ENCODE measurements at regions not wholly inside any gene's neighbourhood (a gene's known extent, or its start where the extent isn't known, plus 50 kb on each side); places are given as distances from the start of the nearest gene placed in this dataset.

DNA sequence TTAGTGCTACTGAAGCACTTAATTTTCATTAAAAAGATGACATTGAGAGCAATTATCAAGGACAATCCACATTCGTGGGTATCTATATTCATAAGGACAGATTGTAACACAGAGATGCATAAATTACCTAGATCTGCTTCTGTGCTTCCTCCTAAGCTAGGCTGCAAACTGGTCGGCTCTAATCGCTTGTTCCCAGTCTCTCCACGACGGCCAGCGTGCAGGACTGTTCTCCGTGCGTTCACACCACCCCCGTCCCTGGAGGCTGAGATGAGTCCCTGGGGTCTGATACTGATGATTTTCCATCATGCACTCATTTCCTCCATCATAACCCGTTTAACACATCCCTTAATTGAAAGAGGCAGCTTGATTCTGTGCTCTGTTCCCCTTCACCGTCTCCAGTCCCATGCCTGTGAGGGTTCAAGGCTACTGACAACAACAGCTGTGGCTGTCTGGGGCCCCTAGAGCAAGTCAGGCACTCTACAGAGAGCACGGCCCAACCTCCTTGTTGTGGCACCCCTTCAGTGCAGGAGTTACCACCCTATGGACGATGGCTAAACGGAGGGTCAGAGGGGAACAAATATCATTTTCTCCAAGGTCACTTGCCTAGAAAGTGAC lies 469.6 kb downstream of the NPHP4 start:
- no peaks in the 10 kb centered on the region for H3K9me3 ChIP-seq (ENCODE audit: control extremely low read depth in 1 of 5, control insufficient read depth in 4 of 5, insufficient read depth in 2 of 5, low read depth in 1 of 5, low read length in 4 of 5)
- DNase-seq, result peak in 1 of 3 donors; percentile 10
- 52% methylated on average over 13 of the region's 14 CpGs for WGBS (ENCODE audit: insufficient coverage)
- H3K27me3 ChIP-seq (replicated peaks in 2 of 5; ENCODE audit: control insufficient read depth in 4 of 5, insufficient read depth in 5 of 5, low read length in 4 of 5), result peaks cover 0 to 4% (median 4%) of the 10 kb centered on the region in 5 experiments
- H3K4me3 ChIP-seq (ENCODE audit: control insufficient read depth in 1 of 7, extremely low read depth in 1 of 7, insufficient read depth in 4 of 7, low read depth in 2 of 7, low read length in 6 of 7), result peak overlapping the region in 1 of 7 experiments; percentile 6
- H3K4me1 ChIP-seq (ENCODE audit: control extremely low read depth in 1 of 4, control insufficient read depth in 4 of 4, insufficient read depth in 4 of 4, low read length in 3 of 4), result peaks cover 0 to 15% (median 4%) of the 10 kb centered on the region in 4 experiments
- ChIA-PET POLR2A (no interaction called here), CTCF (interaction anchor here (1.7 kb wide), 1 partner anchor 12 kb away, joined by 10 read pairs; no protein-coding TSS in a partner anchor)
- H3K36me3 ChIP-seq (ENCODE audit: control insufficient read depth in 4 of 4, insufficient read depth in 4 of 4, low read length in 3 of 4), result no peaks in the 10 kb centered on the region
- no peak overlapping the region for H3K27ac ChIP-seq (ENCODE audit: insufficient read depth in 1 of 2, low read depth in 1 of 2, low read length in 2 of 2, poor library complexity in 1 of 2, severe bottlenecking in 2 of 2)

DNA sequence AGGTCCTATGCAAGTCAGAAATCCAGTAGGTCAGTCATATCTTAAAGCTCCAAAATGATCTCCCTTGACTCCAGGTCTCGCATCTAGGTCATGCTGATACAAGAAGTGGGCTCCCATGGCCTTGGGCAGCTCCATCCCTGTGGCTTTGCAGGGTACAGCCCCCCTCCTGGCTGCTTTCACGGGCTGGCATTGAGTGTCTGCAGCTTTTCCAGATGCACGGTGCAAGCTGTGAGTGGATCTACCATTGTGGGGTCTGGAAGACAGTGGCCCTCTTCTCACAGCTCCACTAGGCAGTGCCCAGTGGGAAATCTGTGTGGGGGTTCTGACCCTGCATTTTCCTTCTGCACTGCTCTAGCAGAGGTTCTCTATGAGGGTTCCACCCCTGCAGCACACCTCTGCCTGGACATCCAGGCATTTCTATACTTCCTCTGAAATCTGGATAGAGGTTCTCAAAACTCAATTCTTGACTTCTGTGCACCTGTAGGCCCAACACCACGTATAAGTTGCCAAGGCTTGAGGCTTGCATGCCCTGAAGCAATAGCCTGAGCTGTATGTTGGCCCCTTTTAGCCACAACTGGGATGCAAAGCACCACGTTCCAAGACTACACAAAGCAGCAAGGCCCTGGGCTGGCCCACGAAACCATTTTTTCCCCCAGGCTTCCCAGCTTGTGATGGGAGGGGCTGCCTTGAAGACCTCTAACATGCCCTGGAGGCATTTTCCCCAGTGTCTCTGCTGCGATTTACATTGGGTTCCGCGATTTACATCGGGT lies 472.7 kb downstream of the NPHP4 start:
- Histone ChIP-seq H3K27ac (ENCODE audit: insufficient read depth in 1 of 2, low read depth in 1 of 2, low read length in 2 of 2, poor library complexity in 1 of 2, severe bottlenecking in 2 of 2) (no peak overlapping the region), H3K4me1 (ENCODE audit: control extremely low read depth in 1 of 4, control insufficient read depth in 4 of 4, insufficient read depth in 4 of 4, low read length in 3 of 4) (peaks cover 0 to 18% (median 4%) of the 10 kb centered on the region in 4 experiments), H3K27me3 (replicated peaks in 2 of 5; ENCODE audit: control insufficient read depth in 4 of 5, insufficient read depth in 5 of 5, low read length in 4 of 5) (peaks cover 0 to 4% (median 0%) of the 10 kb centered on the region in 5 experiments), H3K9me3 (ENCODE audit: control extremely low read depth in 1 of 5, control insufficient read depth in 4 of 5, insufficient read depth in 2 of 5, low read depth in 1 of 5, low read length in 4 of 5) (no peaks in the 10 kb centered on the region), H3K36me3 (ENCODE audit: control insufficient read depth in 4 of 4, insufficient read depth in 4 of 4, low read length in 3 of 4) (no peaks in the 10 kb centered on the region), H3K4me3 (ENCODE audit: control insufficient read depth in 1 of 7, extremely low read depth in 1 of 7, insufficient read depth in 4 of 7, low read depth in 2 of 7, low read length in 6 of 7) (no peak overlapping the region)
- ChIA-PET CTCF (no interaction called here), POLR2A (no interaction called here)
- WGBS (ENCODE audit: insufficient coverage), result 79% methylated on average over 10 of the region's 10 CpGs
- DNase-seq, result no peak

DNA sequence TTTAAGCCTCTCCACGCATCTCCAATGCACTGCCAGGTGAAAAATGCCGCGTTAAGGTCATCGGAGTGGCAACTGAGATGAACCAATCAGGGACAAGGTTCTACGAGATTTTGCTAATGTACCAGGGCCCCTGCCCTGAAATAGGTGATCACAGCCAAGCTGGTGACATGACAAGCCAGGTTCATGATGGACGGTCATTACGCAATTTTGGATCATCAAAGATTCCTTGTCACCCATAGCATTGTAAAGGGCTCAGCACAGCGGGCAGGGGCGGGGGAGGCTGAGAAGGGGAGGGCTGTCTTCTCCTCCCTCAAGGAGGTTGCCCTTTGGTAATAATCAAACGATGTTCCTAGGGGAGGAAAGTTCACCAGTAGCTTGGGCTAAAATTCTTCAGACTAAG lies 475.5 kb downstream of the NPHP4 start:
- Histone ChIP-seq H3K9me3 (ENCODE audit: control extremely low read depth in 1 of 5, control insufficient read depth in 4 of 5, insufficient read depth in 2 of 5, low read depth in 1 of 5, low read length in 4 of 5) (no peaks in the 10 kb centered on the region), H3K4me1 (ENCODE audit: control extremely low read depth in 1 of 4, control insufficient read depth in 4 of 4, insufficient read depth in 4 of 4, low read length in 3 of 4) (peaks cover 0 to 24% (median 6%) of the 10 kb centered on the region in 4 experiments), H3K4me3 (ENCODE audit: control insufficient read depth in 1 of 7, extremely low read depth in 1 of 7, insufficient read depth in 4 of 7, low read depth in 2 of 7, low read length in 6 of 7) (no peak overlapping the region), H3K27me3 (replicated peaks in 2 of 5; ENCODE audit: control insufficient read depth in 4 of 5, insufficient read depth in 5 of 5, low read length in 4 of 5) (peaks cover 0 to 3% (median 0%) of the 10 kb centered on the region in 5 experiments), H3K27ac (ENCODE audit: insufficient read depth in 1 of 2, low read depth in 1 of 2, low read length in 2 of 2, poor library complexity in 1 of 2, severe bottlenecking in 2 of 2) (no peak overlapping the region), H3K36me3 (ENCODE audit: control insufficient read depth in 4 of 4, insufficient read depth in 4 of 4, low read length in 3 of 4) (no peaks in the 10 kb centered on the region)
- WGBS (ENCODE audit: insufficient coverage), result 96% methylated on average over 8 of the region's 10 CpGs
- ChIA-PET POLR2A (no interaction called here), CTCF (interaction anchor here (1.2 kb wide), 1 partner anchor 235 kb away, joined by 3 read pairs; no protein-coding TSS in a partner anchor)
- DNase-seq, result no peak

DNA sequence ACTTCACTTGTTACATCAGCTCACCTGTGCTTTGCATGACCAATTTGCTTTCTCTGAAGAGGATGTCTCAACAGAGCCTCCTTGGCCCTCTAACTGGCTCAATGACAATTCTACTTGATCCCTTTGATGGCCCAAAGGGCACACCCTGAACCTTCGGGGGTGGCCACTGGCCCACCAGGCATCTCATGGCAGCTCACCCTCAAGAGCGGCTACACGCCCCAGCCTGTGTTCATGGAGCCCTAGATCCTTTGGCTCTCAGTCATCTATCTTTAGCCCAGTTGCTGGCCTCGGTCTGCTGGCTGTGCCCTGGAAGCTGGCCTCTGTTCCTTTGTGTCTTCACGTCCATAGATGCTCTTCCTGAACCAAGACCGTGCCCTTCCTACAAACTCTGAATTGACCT lies 476.7 kb downstream of the NPHP4 start:
- H3K4me3 ChIP-seq (ENCODE audit: control insufficient read depth in 1 of 7, extremely low read depth in 1 of 7, insufficient read depth in 4 of 7, low read depth in 2 of 7, low read length in 6 of 7), result no peak overlapping the region
- POLR2A ChIA-PET, result interaction anchor here (1.1 kb wide), 1 partner anchor 236 kb away, joined by 3 read pairs; no protein-coding TSS in a partner anchor
- H3K4me1 ChIP-seq (ENCODE audit: control extremely low read depth in 1 of 4, control insufficient read depth in 4 of 4, insufficient read depth in 4 of 4, low read length in 3 of 4), result peaks cover 0 to 21% (median 6%) of the 10 kb centered on the region in 4 experiments
- WGBS (ENCODE audit: insufficient coverage), result 92% methylated on average over 6 of the region's 6 CpGs
- CTCF ChIA-PET, result interaction anchor here (1.1 to 2.1 kb wide), 4 partner anchors 9 to 105 kb away, joined by 3 to 14 read pairs (median 6); no protein-coding TSS in a partner anchor
- H3K27me3 ChIP-seq (replicated peaks in 2 of 5; ENCODE audit: control insufficient read depth in 4 of 5, insufficient read depth in 5 of 5, low read length in 4 of 5), result peaks cover 0 to 6% (median 0%) of the 10 kb centered on the region in 5 experiments
- no peaks in the 10 kb centered on the region for H3K36me3 ChIP-seq (ENCODE audit: control insufficient read depth in 4 of 4, insufficient read depth in 4 of 4, low read length in 3 of 4)
- H3K9me3 ChIP-seq (ENCODE audit: control extremely low read depth in 1 of 5, control insufficient read depth in 4 of 5, insufficient read depth in 2 of 5, low read depth in 1 of 5, low read length in 4 of 5), result no peaks in the 10 kb centered on the region
- no peak overlapping the region for H3K27ac ChIP-seq (ENCODE audit: insufficient read depth in 1 of 2, low read depth in 1 of 2, low read length in 2 of 2, poor library complexity in 1 of 2, severe bottlenecking in 2 of 2)
- DNase-seq, result no peak

DNA sequence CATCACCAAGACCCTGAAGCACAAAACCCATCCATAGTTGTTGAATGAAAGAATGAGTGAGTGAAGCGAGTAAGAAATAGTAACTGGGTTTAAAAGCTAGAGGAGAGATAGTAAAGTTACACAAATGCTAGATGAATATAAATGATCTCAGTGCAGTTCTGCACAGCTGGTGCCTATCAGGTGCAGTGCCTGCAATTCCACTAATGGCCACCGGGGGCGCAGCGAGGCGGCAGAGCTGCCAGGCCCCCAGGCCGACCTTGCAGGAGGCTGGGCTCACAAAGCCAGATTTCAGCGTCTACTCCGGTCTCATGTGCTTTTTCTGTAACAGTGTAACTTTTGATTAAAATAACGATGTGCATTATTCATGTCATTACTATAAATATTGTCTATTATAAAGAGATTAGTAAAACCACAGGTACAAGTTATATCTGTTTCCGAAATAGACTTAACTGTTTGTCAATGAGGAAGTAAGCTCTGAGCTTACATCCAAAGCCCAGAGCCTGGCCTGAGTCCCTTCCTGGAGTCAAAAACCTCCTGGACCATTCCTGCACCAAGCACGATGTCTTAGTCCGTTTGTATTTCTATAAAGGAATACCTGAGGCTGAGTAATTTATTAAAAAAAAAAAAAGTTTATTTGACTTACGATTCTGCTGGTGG lies 477.6 kb downstream of the NPHP4 start:
- H3K36me3 ChIP-seq (ENCODE audit: control insufficient read depth in 4 of 4, insufficient read depth in 4 of 4, low read length in 3 of 4), result no peaks in the 10 kb centered on the region
- H3K27me3 ChIP-seq (replicated peaks in 2 of 5; ENCODE audit: control insufficient read depth in 4 of 5, insufficient read depth in 5 of 5, low read length in 4 of 5), result peaks cover 0 to 9% (median 0%) of the 10 kb centered on the region in 5 experiments
- 21% methylated on average over 8 of the region's 13 CpGs for WGBS (ENCODE audit: insufficient coverage)
- ChIA-PET CTCF (interaction anchor here (0.9 to 2.2 kb wide), 10 partner anchors 10 to 858 kb away, joined by 3 to 14 read pairs (median 4); no protein-coding TSS in a partner anchor), POLR2A (interaction anchor here (1.1 kb wide), 1 partner anchor 237 kb away, joined by 3 read pairs; no protein-coding TSS in a partner anchor)
- H3K27ac ChIP-seq (ENCODE audit: insufficient read depth in 1 of 2, low read depth in 1 of 2, low read length in 2 of 2, poor library complexity in 1 of 2, severe bottlenecking in 2 of 2), result no peak overlapping the region
- DNase-seq, result peak; percentile 60 to 76 (median 74)
- no peak overlapping the region for H3K4me3 ChIP-seq (ENCODE audit: control insufficient read depth in 1 of 7, extremely low read depth in 1 of 7, insufficient read depth in 4 of 7, low read depth in 2 of 7, low read length in 6 of 7)
- peaks cover 0 to 21% (median 6%) of the 10 kb centered on the region in 4 experiments for H3K4me1 ChIP-seq (ENCODE audit: control extremely low read depth in 1 of 4, control insufficient read depth in 4 of 4, insufficient read depth in 4 of 4, low read length in 3 of 4)
- H3K9me3 ChIP-seq (ENCODE audit: control extremely low read depth in 1 of 5, control insufficient read depth in 4 of 5, insufficient read depth in 2 of 5, low read depth in 1 of 5, low read length in 4 of 5), result no peaks in the 10 kb centered on the region

DNA sequence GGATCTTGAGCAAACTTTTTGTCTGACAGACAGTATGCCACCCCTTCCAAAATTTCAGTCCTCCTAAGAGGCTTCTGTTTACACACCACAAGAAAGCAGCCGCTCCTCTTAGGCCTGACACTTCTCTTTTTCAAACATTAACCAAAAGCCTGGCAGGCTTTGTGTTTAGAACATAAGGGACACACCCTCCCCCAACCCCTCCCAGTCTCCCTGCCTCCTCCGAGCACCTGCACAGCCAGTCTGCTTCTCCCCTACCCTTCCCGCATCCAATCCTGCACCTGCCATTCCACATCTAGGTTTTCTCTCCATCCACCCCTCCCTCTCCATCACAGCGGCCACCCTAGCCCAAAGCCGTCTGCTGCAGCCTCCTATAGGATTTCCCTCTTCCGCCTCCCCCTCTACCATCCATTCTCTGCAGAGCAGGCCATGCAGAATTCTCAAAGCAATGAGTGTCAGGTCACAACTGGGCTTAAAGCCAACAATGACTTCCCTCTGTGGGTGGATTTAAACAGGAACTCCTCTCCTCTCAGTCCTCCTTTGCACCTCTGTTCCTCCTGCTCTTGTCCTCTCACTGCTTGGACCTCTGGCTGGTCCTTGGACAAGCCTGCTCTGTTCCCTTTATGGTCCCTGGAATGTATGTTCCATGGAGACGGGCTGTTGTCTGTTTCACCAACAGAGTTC lies 478.2 kb downstream of the NPHP4 start:
- no peaks in the 10 kb centered on the region for H3K9me3 ChIP-seq (ENCODE audit: control extremely low read depth in 1 of 5, control insufficient read depth in 4 of 5, insufficient read depth in 2 of 5, low read depth in 1 of 5, low read length in 4 of 5)
- peak; percentile 59 to 84 (median 83) for DNase-seq
- H3K4me3 ChIP-seq (ENCODE audit: control insufficient read depth in 1 of 7, extremely low read depth in 1 of 7, insufficient read depth in 4 of 7, low read depth in 2 of 7, low read length in 6 of 7), result no peak overlapping the region
- 49% methylated on average over 6 of the region's 7 CpGs for WGBS (ENCODE audit: insufficient coverage)
- no peaks in the 10 kb centered on the region for H3K36me3 ChIP-seq (ENCODE audit: control insufficient read depth in 4 of 4, insufficient read depth in 4 of 4, low read length in 3 of 4)
- ChIA-PET POLR2A (no interaction called here), CTCF (interaction anchor here (0.9 to 2.2 kb wide), 9 partner anchors 9 to 858 kb away, joined by 3 to 14 read pairs (median 4); no protein-coding TSS in a partner anchor)
- H3K27ac ChIP-seq (ENCODE audit: insufficient read depth in 1 of 2, low read depth in 1 of 2, low read length in 2 of 2, poor library complexity in 1 of 2, severe bottlenecking in 2 of 2), result no peak overlapping the region
- peaks cover 0 to 21% (median 6%) of the 10 kb centered on the region in 4 experiments for H3K4me1 ChIP-seq (ENCODE audit: control extremely low read depth in 1 of 4, control insufficient read depth in 4 of 4, insufficient read depth in 4 of 4, low read length in 3 of 4)
- peaks cover 0 to 10% (median 0%) of the 10 kb centered on the region in 5 experiments for H3K27me3 ChIP-seq (replicated peaks in 2 of 5; ENCODE audit: control insufficient read depth in 4 of 5, insufficient read depth in 5 of 5, low read length in 4 of 5)
